ENCODE measurements at regions not wholly inside any gene's neighbourhood (a gene's known extent, or its start where the extent isn't known, plus 50 kb on each side); places are given as distances from the start of the nearest gene placed in this dataset.

- in situ Hi-C loops (cut with MboI; ENCODE audit: low sequenced_read_pairs, unreplicated experiment): no loop called here
- TF ChIP-seq CTCF (IDR thresholded peaks at IDR 0.05; ENCODE audit: borderline replicate concordance, control extremely low read depth, extremely low read depth, insufficient read depth, missing control alignments): no peak
- DNase-seq (ENCODE audit: low spot score): no peak
These were observed 344.9 kb downstream of the RND3 start for GRCh38 chr2:150142561-150142960.

GRCh38 chr2:150141226-150142001 is 346.1 kb downstream of the RND3 start:
- no peak for TF ChIP-seq CTCF (IDR thresholded peaks at IDR 0.05; ENCODE audit: borderline replicate concordance, control extremely low read depth, extremely low read depth, insufficient read depth, missing control alignments)
- in situ Hi-C loops (cut with MboI; ENCODE audit: low sequenced_read_pairs, unreplicated experiment): no loop called here
- DNase-seq (ENCODE audit: low spot score): no peak

- in situ Hi-C loops (cut with MboI; ENCODE audit: low sequenced_read_pairs, unreplicated experiment): no loop called here
- no peak for TF ChIP-seq CTCF (IDR thresholded peaks at IDR 0.05; ENCODE audit: borderline replicate concordance, control extremely low read depth, extremely low read depth, insufficient read depth, missing control alignments)
- DNase-seq (ENCODE audit: low spot score): no peak
These were observed 346.7 kb downstream of the RND3 start for GRCh38 chr2:150140777-150141176.

- DNase-seq (ENCODE audit: low spot score): no peak
- TF ChIP-seq CTCF (IDR thresholded peaks at IDR 0.05; ENCODE audit: borderline replicate concordance, control extremely low read depth, extremely low read depth, insufficient read depth, missing control alignments): no peak
- in situ Hi-C loops (cut with MboI; ENCODE audit: low sequenced_read_pairs, unreplicated experiment): no loop called here
These were observed 348.9 kb downstream of the RND3 start for GRCh38 chr2:150138587-150138986.

- in situ Hi-C loops (cut with MboI; ENCODE audit: low sequenced_read_pairs, unreplicated experiment): no loop called here
- no peak for DNase-seq (ENCODE audit: low spot score)
- no peak for TF ChIP-seq CTCF (IDR thresholded peaks at IDR 0.05; ENCODE audit: borderline replicate concordance, control extremely low read depth, extremely low read depth, insufficient read depth, missing control alignments)
These were observed 350.0 kb downstream of the RND3 start for GRCh38 chr2:150137338-150138069.

- in situ Hi-C loops (cut with MboI; ENCODE audit: low sequenced_read_pairs, unreplicated experiment): no loop called here
- no peak for TF ChIP-seq CTCF (IDR thresholded peaks at IDR 0.05; ENCODE audit: borderline replicate concordance, control extremely low read depth, extremely low read depth, insufficient read depth, missing control alignments)
- no peak for DNase-seq (ENCODE audit: low spot score)
These were observed 350.6 kb downstream of the RND3 start for GRCh38 chr2:150136893-150137292.
